Esophagus muscularis mucosa (tissue), 3 donors: ENCODE measurements at regions not wholly inside any gene's neighbourhood (a gene's known extent, or its start where the extent isn't known, plus 50 kb on each side); places are given as distances from the start of the nearest gene placed in this dataset.

Source experiments
- CTCF ChIP-seq, 3 experiments: fragments of 200-600 bp in 2 of 3; fragments of 450-650 bp in 1 of 3; sonication (generic) in 2 of 3; IDR thresholded peaks; one replicate each; pipeline ENCODE4 v1.5.1; 2017 to 2019; ENCODE audit warnings: antibody characterized with exemption in 3 of 3, mild to moderate bottlenecking in 2 of 3, moderate library complexity in 1 of 3
- POLR2AphosphoS5 ChIP-seq, 2 donors: sonication (generic); formaldehyde crosslinking; IDR thresholded peaks; one replicate each; pipeline ENCODE4 v1.6.1; 2017; ENCODE audit warnings: antibody characterized with exemption in 2 of 2

- no peak for TF ChIP-seq POLR2AphosphoS5 (IDR thresholded peaks at IDR 0.05)
- no peak for TF ChIP-seq CTCF (IDR thresholded peaks at IDR 0.05)
Observed at GRCh38 chr3:117814975-117815374, 1105.4 kb downstream of the TUSC7 start.
